ENCODE measurements at regions not wholly inside any gene's neighbourhood (a gene's known extent, or its start where the extent isn't known, plus 50 kb on each side); places are given as distances from the start of the nearest gene placed in this dataset.
"Not testable (repeated sequence)": the region's sequence is repeated elsewhere in the genome, so short reads cannot be mapped to it uniquely, and the experiment has no call there.

GRCh38 chr5:21274361-21274760, 1286.4 kb upstream of the CDH18 start:
- DNase-seq = not testable (repeated sequence)

- DNase-seq = no peak
Measured at GRCh38 chr5:21263361-21263760, 1275.4 kb upstream of the CDH18 start.

GRCh38 chr5:21254161-21254560, 1266.2 kb upstream of the CDH18 start:
- no peak for DNase-seq

GRCh38 chr5:21244982-21245381, 1257.0 kb upstream of the CDH18 start:
- no peak for DNase-seq

GRCh38 chr5:21238786-21239185, 1250.8 kb upstream of the CDH18 start:
- DNase-seq = no peak

- no peak for DNase-seq
Measured at GRCh38 chr5:21237461-21237860, 1249.5 kb upstream of the CDH18 start.

GRCh38 chr5:21236971-21237427, 1249.0 kb upstream of the CDH18 start:
- no peak for DNase-seq

GRCh38 chr5:21236104-21236503, 1248.1 kb upstream of the CDH18 start:
- DNase-seq = no peak

- no peak for DNase-seq
Measured at GRCh38 chr5:21225223-21226064, 1237.4 kb upstream of the CDH18 start.

- DNase-seq = no peak
Measured at GRCh38 chr5:21221616-21222015, 1233.6 kb upstream of the CDH18 start.

GRCh38 chr5:21219966-21220365, 1232.0 kb upstream of the CDH18 start:
- no peak for DNase-seq

GRCh38 chr5:21219251-21219650, 1231.3 kb upstream of the CDH18 start:
- no peak for DNase-seq

- no peak for DNase-seq
Measured at GRCh38 chr5:21212026-21212425, 1224.0 kb upstream of the CDH18 start.

GRCh38 chr5:21209409-21209808, 1221.4 kb upstream of the CDH18 start:
- no peak for DNase-seq

GRCh38 chr5:21199087-21199486, 1211.1 kb upstream of the CDH18 start:
- no peak for DNase-seq

- DNase-seq = no peak
Measured at GRCh38 chr5:21195145-21195544, 1207.1 kb upstream of the CDH18 start.

- DNase-seq = no peak
Measured at GRCh38 chr5:21185536-21185935, 1197.5 kb upstream of the CDH18 start.

GRCh38 chr5:21184581-21184980, 1196.6 kb upstream of the CDH18 start:
- DNase-seq = no peak

- DNase-seq = no peak
Measured at GRCh38 chr5:21181609-21182125, 1193.7 kb upstream of the CDH18 start.

GRCh38 chr5:21173526-21173925, 1185.5 kb upstream of the CDH18 start:
- DNase-seq = no peak

GRCh38 chr5:21173036-21173435, 1185.0 kb upstream of the CDH18 start:
- no peak for DNase-seq

- DNase-seq = no peak
Measured at GRCh38 chr5:21171038-21171437, 1183.0 kb upstream of the CDH18 start.

- no peak for DNase-seq
Measured at GRCh38 chr5:21168557-21168956, 1180.6 kb upstream of the CDH18 start.

GRCh38 chr5:21165344-21165743, 1177.3 kb upstream of the CDH18 start:
- DNase-seq = no peak

GRCh38 chr5:21164425-21164824, 1176.4 kb upstream of the CDH18 start:
- no peak for DNase-seq
